Stimulated activated CD8-positive, alpha-beta memory T cell treated with anti-CD3 and anti-CD28 coated beads, Interleukin-4, amount 100 ng/mL, for 24 hours (primary cell): ENCODE measurements at regions not wholly inside any gene's neighbourhood (a gene's known extent, or its start where the extent isn't known, plus 50 kb on each side); places are given as distances from the start of the nearest gene placed in this dataset.

Source experiments
- DNase-seq: peaks from one replicate; pipeline ENCODE4 v3.0.0-alpha.2; 2020; ENCODE audit warnings: low read depth

- DNase-seq, result no peak
Measured at GRCh38 chr21:38203229-38203628, 53.6 kb upstream of the KCNJ15 start.

- DNase-seq, result no peak
Measured at GRCh38 chr21:38205940-38206339, 50.9 kb upstream of the KCNJ15 start.

- no peak for DNase-seq
Measured at GRCh38 chr21:38206646-38207045, 50.1 kb upstream of the KCNJ15 start.
